Neuronal stem cell (in vitro differentiated cells): ENCODE measurements at regions not wholly inside any gene's neighbourhood (a gene's known extent, or its start where the extent isn't known, plus 50 kb on each side); places are given as distances from the start of the nearest gene placed in this dataset.

ENCODE experiments used
- DNase-seq: peaks from one replicate; pipeline ENCODE4 v3.0.0-alpha.2; 2013; ENCODE audit warnings: low spot score
- H2AFZ ChIP-seq: one replicate; pipeline ENCODE4 v1.6.1; 2013; ENCODE audit warnings: mild to moderate bottlenecking, low read length, inconsistent platforms
- H2AK5ac ChIP-seq: 2 replicates; pipeline ENCODE4 v1.6.1; 2013; ENCODE audit warnings: low read depth, mild to moderate bottlenecking, inconsistent platforms, low read length, moderate library complexity, mixed read lengths
- H2BK120ac ChIP-seq: 2 replicates; pipeline ENCODE4 v1.6.1; 2013; ENCODE audit warnings: low read depth, mild to moderate bottlenecking, inconsistent platforms, low read length, moderate library complexity, mixed read lengths
- H2BK12ac ChIP-seq: one replicate; pipeline ENCODE4 v1.6.1; 2013; ENCODE audit warnings: low read length, inconsistent platforms
- H2BK15ac ChIP-seq: 2 replicates; pipeline ENCODE4 v1.6.1; 2013; ENCODE audit warnings: mild to moderate bottlenecking, low read length, inconsistent platforms, mixed read lengths
- H2BK5ac ChIP-seq: one replicate; pipeline ENCODE4 v1.6.1; 2013; ENCODE audit warnings: inconsistent platforms, mild to moderate bottlenecking, low read length, moderate library complexity
- H3K14ac ChIP-seq: one replicate; pipeline ENCODE4 v1.6.1; 2013; ENCODE audit warnings: low read length, inconsistent platforms
- H3K18ac ChIP-seq: 2 replicates; pipeline ENCODE4 v1.6.1; 2013; ENCODE audit warnings: low read length, inconsistent platforms
- H3K23ac ChIP-seq: 2 replicates; pipeline ENCODE4 v1.6.1; 2013; ENCODE audit warnings: low read depth, mild to moderate bottlenecking, mixed read lengths, low read length, inconsistent platforms; ENCODE audit not compliant: poor library complexity
- H3K27ac ChIP-seq: replicated peaks from 3 replicates; pipeline ENCODE4 v1.5.1; 2013; ENCODE audit warnings: low read length, inconsistent platforms
- H3K27me3 ChIP-seq, 3 experiments: 2 replicates each; pipeline ENCODE4 v1.6.1; 2013; ENCODE audit warnings: low read length in 3 of 3, mild to moderate bottlenecking in 2 of 3, inconsistent platforms in 1 of 3, low read depth in 1 of 3, mixed read lengths in 1 of 3, moderate library complexity in 1 of 3; ENCODE audit not compliant: control insufficient read depth in 3 of 3, insufficient read depth in 3 of 3
- H3K36me3 ChIP-seq, 2 donors: replicated peaks in 1 of 2; 2 replicates each; pipeline ENCODE4 v1.6.1; 2013; ENCODE audit warnings: low read length in 2 of 2; ENCODE audit not compliant: control insufficient read depth in 2 of 2, insufficient read depth in 2 of 2
- H3K4ac ChIP-seq: 2 replicates; pipeline ENCODE4 v1.6.1; 2013; ENCODE audit warnings: inconsistent platforms, mild to moderate bottlenecking, low read length, moderate library complexity
- H3K4me1 ChIP-seq, 2 donors: 1 replicate in 1 of 2; 2 replicates in 1 of 2; pipeline ENCODE4 v1.6.1; 2013; ENCODE audit warnings: low read length in 2 of 2, low read depth in 1 of 2; ENCODE audit not compliant: control insufficient read depth in 2 of 2, insufficient read depth in 1 of 2
- H3K4me2 ChIP-seq: one replicate; pipeline ENCODE4 v1.6.1; 2013; ENCODE audit warnings: mild to moderate bottlenecking, low read length, inconsistent platforms; ENCODE audit not compliant: insufficient read depth, poor library complexity, severe bottlenecking
- H3K4me3 ChIP-seq, 2 donors: 2 replicates each; pipeline ENCODE4 v1.5.1; 2013; ENCODE audit warnings: low read length in 2 of 2, mild to moderate bottlenecking in 2 of 2, inconsistent platforms in 1 of 2, moderate library complexity in 1 of 2
- H3K79me1 ChIP-seq: one replicate; pipeline ENCODE4 v1.6.1; 2013; ENCODE audit warnings: low read depth, mild to moderate bottlenecking, inconsistent platforms, low read length, moderate library complexity
- H3K9ac ChIP-seq: one replicate; pipeline ENCODE4 v1.6.1; 2013; ENCODE audit warnings: mild to moderate bottlenecking, low read depth, low read length, inconsistent platforms; ENCODE audit not compliant: poor library complexity
- H3K9me3 ChIP-seq, 2 donors: replicated peaks in 1 of 2; 2 replicates each; pipeline versions ENCODE3 to v1.6.1; 2013; ENCODE audit warnings: low read length in 2 of 2, mild to moderate bottlenecking in 2 of 2, inconsistent platforms in 1 of 2, low read depth in 1 of 2, mixed read lengths in 1 of 2, moderate library complexity in 1 of 2; ENCODE audit not compliant: control insufficient read depth in 2 of 2, insufficient read depth in 1 of 2
- H4K8ac ChIP-seq: one replicate; pipeline ENCODE4 v1.6.1; 2013; ENCODE audit warnings: low read depth, mild to moderate bottlenecking, inconsistent platforms, low read length, moderate library complexity
- H4K91ac ChIP-seq: one replicate; pipeline ENCODE4 v1.6.1; 2013; ENCODE audit warnings: low read length, low read depth, mild to moderate bottlenecking, inconsistent platforms; ENCODE audit not compliant: poor library complexity
- WGBS, 2 donors: extraction: QIAGEN DNeasy Blood & Tissue Kit; methylation state at CpG; one replicate each; pipeline ENCODE4 v1.1.7; 2013; ENCODE audit warnings: missing lambda C conversion rate in 2 of 2, mixed read lengths in 1 of 2; ENCODE audit not compliant: insufficient read length in 2 of 2, insufficient replicate concordance in 1 of 2; ENCODE audit errors: extremely low coverage in 2 of 2; 5-methylcytosine and 5-hydroxymethylcytosine counted together

DNA sequence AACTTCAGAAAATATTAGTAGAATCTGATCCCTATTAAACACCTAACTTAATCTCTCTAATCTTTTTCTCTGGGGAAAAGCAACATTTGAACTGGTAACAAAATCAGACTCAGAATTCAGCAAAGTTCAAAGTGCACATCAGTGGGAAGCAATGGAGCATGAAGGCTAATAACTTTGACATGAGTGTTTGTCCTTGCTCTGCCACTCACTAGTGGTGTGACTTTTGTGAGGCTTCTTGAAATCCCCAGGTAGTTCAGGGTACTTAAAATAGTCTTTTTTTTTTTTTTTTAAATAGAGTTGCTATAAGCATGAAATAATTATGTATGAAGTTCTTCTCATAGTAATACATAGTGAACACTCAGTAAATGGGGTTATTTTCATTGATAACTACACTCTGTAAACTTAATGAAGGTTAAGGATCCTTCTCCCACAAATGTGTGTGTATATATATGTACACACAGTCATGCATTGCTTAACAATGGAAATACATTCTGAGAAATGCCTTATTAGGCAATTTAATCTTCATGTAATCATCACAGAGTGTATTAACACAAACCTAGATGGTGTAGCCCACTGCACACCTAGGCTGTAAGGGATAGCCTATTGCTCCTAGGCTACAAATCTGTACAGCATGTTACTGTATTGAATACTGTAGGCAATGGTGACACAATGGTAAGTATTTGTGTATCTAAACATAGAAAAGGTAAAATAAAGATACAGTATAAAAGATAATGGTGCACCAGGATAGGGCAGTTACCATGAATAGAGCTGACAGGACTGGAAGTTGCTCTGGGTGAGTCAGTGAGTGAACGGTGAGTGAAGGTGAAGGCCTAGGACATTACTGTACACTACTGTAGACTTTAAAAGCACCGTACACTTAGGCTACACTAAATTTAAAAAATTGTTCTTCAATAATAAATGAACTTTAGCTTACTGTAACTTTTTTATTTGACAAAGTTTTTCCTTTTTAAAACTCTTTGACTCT lies 73.3 kb upstream of the HMHB1 start:
- Histone ChIP-seq H3K9ac (no peak overlapping the region), H3K9me3 (no peaks in the 10 kb centered on the region), H3K27ac (no peak overlapping the region), H3K4me3 (no peak overlapping the region), H2BK5ac (no peak overlapping the region), H3K27me3 (no peaks in the 10 kb centered on the region), H3K14ac (no peak overlapping the region), H3K4ac (no peak overlapping the region), H3K18ac (no peak overlapping the region), H3K4me2 (no peak overlapping the region), H4K91ac (no peak overlapping the region), H3K79me1 (no peaks in the 10 kb centered on the region), H4K8ac (no peak overlapping the region), H3K36me3 (no peaks in the 10 kb centered on the region), H2AK5ac (no peak overlapping the region), H3K4me1 (no peaks in the 10 kb centered on the region), H2BK15ac (no peak overlapping the region), H2AFZ (no peak overlapping the region), H3K23ac (no peak overlapping the region), H2BK12ac (no peak overlapping the region), H2BK120ac (no peak overlapping the region)
- no peak for DNase-seq
- WGBS, 2 donors = no CpG with 5 or more reads among the region's 2 CpGs

DNA sequence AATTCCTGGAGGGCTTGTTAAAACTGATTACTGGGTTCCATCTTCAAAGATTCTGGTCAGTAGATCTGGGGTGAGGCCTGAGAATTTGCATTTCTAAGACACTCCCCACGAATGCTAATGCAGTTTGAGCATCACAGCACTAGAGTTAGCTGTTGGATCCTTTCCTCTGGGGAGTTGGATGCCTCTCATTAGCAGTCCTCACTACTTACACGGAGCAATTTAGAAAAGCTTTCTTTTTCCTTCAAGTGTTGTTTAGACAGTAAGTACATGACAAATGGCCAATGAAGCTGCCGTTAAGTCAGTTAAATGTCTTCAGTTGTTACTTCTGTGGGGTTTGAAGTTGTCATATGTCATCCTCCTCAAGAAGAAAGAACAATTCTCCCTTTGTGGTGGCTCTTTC lies 74.9 kb upstream of the HMHB1 start:
- no peak for DNase-seq
- Histone ChIP-seq H3K4me1 (no peaks in the 10 kb centered on the region), H4K91ac (no peak overlapping the region), H3K36me3 (no peaks in the 10 kb centered on the region), H3K14ac (no peak overlapping the region), H3K27ac (no peak overlapping the region), H3K9ac (no peak overlapping the region), H2BK120ac (no peak overlapping the region), H3K4ac (no peak overlapping the region), H3K18ac (no peak overlapping the region), H2BK12ac (no peak overlapping the region), H3K9me3 (no peaks in the 10 kb centered on the region), H3K23ac (no peak overlapping the region), H2AK5ac (no peak overlapping the region), H2BK15ac (no peak overlapping the region), H3K27me3 (no peaks in the 10 kb centered on the region), H3K79me1 (no peaks in the 10 kb centered on the region), H3K4me2 (no peak overlapping the region), H2BK5ac (no peak overlapping the region), H4K8ac (no peak overlapping the region), H2AFZ (no peak overlapping the region), H3K4me3 (no peak overlapping the region)
- no CpG with 5 or more reads among the region's 3 CpGs for WGBS, 2 donors

DNA sequence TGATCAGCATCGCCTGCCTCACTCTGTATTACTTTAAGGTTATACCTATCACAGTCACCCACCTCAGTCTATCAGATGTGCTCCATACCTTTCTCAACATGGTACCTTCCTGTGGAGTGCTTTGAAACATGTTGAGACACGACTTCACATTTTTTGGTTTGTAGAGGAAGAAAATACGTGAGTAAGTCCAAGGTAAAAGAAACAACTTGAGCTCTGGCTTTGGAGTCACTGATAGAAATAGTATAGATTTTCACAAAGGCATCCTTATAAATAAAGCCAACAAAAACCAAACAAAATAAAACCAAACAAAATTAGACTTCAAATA lies 77.5 kb upstream of the HMHB1 start:
- Histone ChIP-seq H3K18ac (no peak overlapping the region), H3K36me3 (no peaks in the 10 kb centered on the region), H2BK5ac (no peak overlapping the region), H2BK120ac (no peak overlapping the region), H2BK12ac (no peak overlapping the region), H3K4ac (no peak overlapping the region), H3K23ac (no peak overlapping the region), H3K4me1 (no peaks in the 10 kb centered on the region), H3K4me2 (no peak overlapping the region), H3K9me3 (no peaks in the 10 kb centered on the region), H2BK15ac (no peak overlapping the region), H3K27ac (no peak overlapping the region), H2AK5ac (no peak overlapping the region), H3K14ac (no peak overlapping the region), H2AFZ (no peak overlapping the region), H4K91ac (no peak overlapping the region), H3K27me3 (peaks cover 0 to 5% (median 0%) of the 10 kb centered on the region in 3 experiments), H3K4me3 (no peak overlapping the region), H3K79me1 (no peaks in the 10 kb centered on the region), H4K8ac (no peak overlapping the region), H3K9ac (no peak overlapping the region)
- no peak for DNase-seq
- no CpG with 5 or more reads among the region's 3 CpGs for WGBS, 2 donors

DNA sequence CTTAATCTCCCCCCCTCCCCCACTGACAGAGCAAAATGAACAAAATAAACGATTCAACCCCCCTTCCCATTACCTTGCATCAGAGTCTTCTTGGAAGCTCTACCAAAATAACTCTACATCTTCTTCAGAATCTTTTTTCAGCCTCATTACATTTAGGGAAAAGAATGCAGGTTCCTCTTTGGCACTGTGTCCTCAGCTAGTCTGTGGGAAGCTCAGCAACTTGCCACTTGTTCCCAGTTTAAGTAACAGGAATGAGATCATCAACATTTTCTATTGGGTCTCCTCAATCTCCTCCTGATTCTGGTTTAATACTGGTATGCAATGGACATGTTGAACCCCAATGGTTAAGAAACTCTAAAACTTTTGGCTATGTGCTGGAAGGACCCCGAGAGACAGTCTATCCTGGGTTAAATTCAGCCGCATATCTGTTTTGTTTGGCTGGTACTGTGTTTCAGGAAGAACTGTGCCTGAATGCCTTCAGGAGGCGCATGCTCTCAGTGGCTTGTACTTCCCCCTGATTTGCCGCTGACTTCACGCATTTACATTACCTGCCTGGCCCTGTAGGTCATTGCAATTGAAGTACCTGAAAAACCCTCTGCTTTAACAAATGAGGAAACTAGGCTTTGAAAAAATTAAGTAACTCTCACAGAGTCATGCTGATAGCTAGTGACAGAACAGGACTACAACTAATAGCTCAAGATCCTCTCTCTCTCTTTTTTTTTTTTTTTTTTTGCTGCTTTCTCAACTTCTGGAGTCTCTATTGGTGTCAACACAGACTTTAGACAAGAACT lies 78.1 kb upstream of the HMHB1 start:
- H2BK15ac ChIP-seq = no peak overlapping the region
- H3K27me3 ChIP-seq = peaks cover 0 to 5% (median 0%) of the 10 kb centered on the region in 3 experiments
- no peak overlapping the region for H2AK5ac ChIP-seq
- no peak overlapping the region for H3K18ac ChIP-seq
- no peak overlapping the region for H2BK120ac ChIP-seq
- H3K27ac ChIP-seq = no peak overlapping the region
- H2AFZ ChIP-seq = no peak overlapping the region
- no peak overlapping the region for H3K9ac ChIP-seq
- no peak overlapping the region for H2BK12ac ChIP-seq
- no peak overlapping the region for H3K4ac ChIP-seq
- no peaks in the 10 kb centered on the region for H3K79me1 ChIP-seq
- no peak for DNase-seq
- no peak overlapping the region for H4K8ac ChIP-seq
- 100% methylated on average over 1 of the region's 6 CpGs; no CpG with 5 or more reads in 1 of the 2 donors for WGBS, 2 donors
- no peaks in the 10 kb centered on the region for H3K4me1 ChIP-seq
- no peak overlapping the region for H3K14ac ChIP-seq
- H4K91ac ChIP-seq = no peak overlapping the region
- no peaks in the 10 kb centered on the region for H3K36me3 ChIP-seq
- no peaks in the 10 kb centered on the region for H3K9me3 ChIP-seq
- H3K23ac ChIP-seq = no peak overlapping the region
- H3K4me3 ChIP-seq = no peak overlapping the region
- H2BK5ac ChIP-seq = no peak overlapping the region
- H3K4me2 ChIP-seq = no peak overlapping the region
